ENCODE measurements at regions not wholly inside any gene's neighbourhood (a gene's known extent, or its start where the extent isn't known, plus 50 kb on each side); places are given as distances from the start of the nearest gene placed in this dataset.

- no peak for DNase-seq (ENCODE audit: low read depth in 2 of 3, low spot score in 2 of 3)
Observed at GRCh38 chr13:73687929-73688328, 446.3 kb downstream of the KLF12 start.

- no peak for DNase-seq (ENCODE audit: low read depth in 2 of 3, low spot score in 2 of 3)
Observed at GRCh38 chr13:73687087-73687486, 447.1 kb downstream of the KLF12 start.

- no peak for DNase-seq (ENCODE audit: low read depth in 2 of 3, low spot score in 2 of 3)
Observed at GRCh38 chr13:73684750-73685149, 449.5 kb downstream of the KLF12 start.

GRCh38 chr13:73684286-73684685 lies 449.9 kb downstream of the KLF12 start:
- no peak for DNase-seq (ENCODE audit: low read depth in 2 of 3, low spot score in 2 of 3)

- DNase-seq (ENCODE audit: low read depth in 2 of 3, low spot score in 2 of 3): no peak
Observed at GRCh38 chr13:73683746-73684145, 450.5 kb downstream of the KLF12 start.

GRCh38 chr13:73681779-73682178 lies 452.4 kb downstream of the KLF12 start:
- no peak for DNase-seq (ENCODE audit: low read depth in 2 of 3, low spot score in 2 of 3)

- no peak for DNase-seq (ENCODE audit: low read depth in 2 of 3, low spot score in 2 of 3)
Observed at GRCh38 chr13:73681015-73681414, 453.2 kb downstream of the KLF12 start.

- no peak for DNase-seq (ENCODE audit: low read depth in 2 of 3, low spot score in 2 of 3)
Observed at GRCh38 chr13:73677048-73677601, 457.1 kb downstream of the KLF12 start.

GRCh38 chr13:73676550-73677047 lies 457.6 kb downstream of the KLF12 start:
- DNase-seq (ENCODE audit: low read depth in 2 of 3, low spot score in 2 of 3): no peak

GRCh38 chr13:73675821-73676220 lies 458.4 kb downstream of the KLF12 start:
- DNase-seq (ENCODE audit: low read depth in 2 of 3, low spot score in 2 of 3): no peak

GRCh38 chr13:73674570-73674969 lies 459.6 kb downstream of the KLF12 start:
- no peak for DNase-seq (ENCODE audit: low read depth in 2 of 3, low spot score in 2 of 3)

GRCh38 chr13:73673931-73674330 lies 460.3 kb downstream of the KLF12 start:
- no peak for DNase-seq (ENCODE audit: low read depth in 2 of 3, low spot score in 2 of 3)

GRCh38 chr13:73672492-73672891 lies 461.7 kb downstream of the KLF12 start:
- no peak for DNase-seq (ENCODE audit: low read depth in 2 of 3, low spot score in 2 of 3)

- no peak for DNase-seq (ENCODE audit: low read depth in 2 of 3, low spot score in 2 of 3)
Observed at GRCh38 chr13:73671732-73672131, 462.5 kb downstream of the KLF12 start.

GRCh38 chr13:73671011-73671410 lies 463.2 kb downstream of the KLF12 start:
- no peak for DNase-seq (ENCODE audit: low read depth in 2 of 3, low spot score in 2 of 3)

- no peak for DNase-seq (ENCODE audit: low read depth in 2 of 3, low spot score in 2 of 3)
Observed at GRCh38 chr13:73667756-73668155, 466.4 kb downstream of the KLF12 start.

- DNase-seq (ENCODE audit: low read depth in 2 of 3, low spot score in 2 of 3): no peak
Observed at GRCh38 chr13:73665261-73665660, 468.9 kb downstream of the KLF12 start.

- no peak for DNase-seq (ENCODE audit: low read depth in 2 of 3, low spot score in 2 of 3)
Observed at GRCh38 chr13:73664851-73665250, 469.4 kb downstream of the KLF12 start.

GRCh38 chr13:73662833-73663232 lies 471.4 kb downstream of the KLF12 start:
- DNase-seq (ENCODE audit: low read depth in 2 of 3, low spot score in 2 of 3): no peak

- DNase-seq (ENCODE audit: low read depth in 2 of 3, low spot score in 2 of 3): no peak
Observed at GRCh38 chr13:73661687-73662425, 472.3 kb downstream of the KLF12 start.

GRCh38 chr13:73661066-73661465 lies 473.1 kb downstream of the KLF12 start:
- DNase-seq (ENCODE audit: low read depth in 2 of 3, low spot score in 2 of 3): no peak

GRCh38 chr13:73658639-73659038 lies 475.6 kb downstream of the KLF12 start:
- DNase-seq (ENCODE audit: low read depth in 2 of 3, low spot score in 2 of 3): no peak
